ENCODE measurements at regions not wholly inside any gene's neighbourhood (a gene's known extent, or its start where the extent isn't known, plus 50 kb on each side); places are given as distances from the start of the nearest gene placed in this dataset.
"Not testable (repeated sequence)": the region's sequence is repeated elsewhere in the genome, so short reads cannot be mapped to it uniquely, and the experiment has no call there.

GRCh38 chr13:57909833-57910232, 278.3 kb downstream of the PCDH17 start:
- not testable (repeated sequence) for DNase-seq (ENCODE audit: low read depth)

GRCh38 chr13:57918086-57918485, 286.5 kb downstream of the PCDH17 start:
- peak; percentile 5 for DNase-seq (ENCODE audit: low read depth)

- DNase-seq (ENCODE audit: low read depth), result no peak
Measured at GRCh38 chr13:57918913-57919312, 287.4 kb downstream of the PCDH17 start.

- DNase-seq (ENCODE audit: low read depth), result peak; percentile 9
Measured at GRCh38 chr13:57925250-57925649, 293.7 kb downstream of the PCDH17 start.

GRCh38 chr13:57925751-57926150, 294.2 kb downstream of the PCDH17 start:
- DNase-seq (ENCODE audit: low read depth), result no peak

GRCh38 chr13:57932061-57932460, 300.5 kb downstream of the PCDH17 start:
- no peak for DNase-seq (ENCODE audit: low read depth)

- peak; percentile 64 for DNase-seq (ENCODE audit: low read depth)
Measured at GRCh38 chr13:57933606-57934005, 302.1 kb downstream of the PCDH17 start.

GRCh38 chr13:57935965-57936364, 304.4 kb downstream of the PCDH17 start:
- no peak for DNase-seq (ENCODE audit: low read depth)

- DNase-seq (ENCODE audit: low read depth), result peak; percentile 65
Measured at GRCh38 chr13:57946361-57946760, 314.8 kb downstream of the PCDH17 start.

- no peak for DNase-seq (ENCODE audit: low read depth)
Measured at GRCh38 chr13:57948884-57949283, 317.3 kb downstream of the PCDH17 start.

GRCh38 chr13:57969951-57970350, 338.4 kb downstream of the PCDH17 start:
- no peak for DNase-seq (ENCODE audit: low read depth)

- DNase-seq (ENCODE audit: low read depth), result no peak
Measured at GRCh38 chr13:57970404-57970803, 338.9 kb downstream of the PCDH17 start.

- DNase-seq (ENCODE audit: low read depth), result no peak
Measured at GRCh38 chr13:57982782-57983181, 351.2 kb downstream of the PCDH17 start.

GRCh38 chr13:57988276-57988675, 356.7 kb downstream of the PCDH17 start:
- no peak for DNase-seq (ENCODE audit: low read depth)

- DNase-seq (ENCODE audit: low read depth), result no peak
Measured at GRCh38 chr13:57991041-57991440, 359.5 kb downstream of the PCDH17 start.

- DNase-seq (ENCODE audit: low read depth), result peak; percentile 36
Measured at GRCh38 chr13:57992416-57992815, 360.9 kb downstream of the PCDH17 start.

GRCh38 chr13:57996717-57997116, 365.2 kb downstream of the PCDH17 start:
- DNase-seq (ENCODE audit: low read depth), result peak; percentile 41

- no peak for DNase-seq (ENCODE audit: low read depth)
Measured at GRCh38 chr13:58004751-58005150, 373.2 kb downstream of the PCDH17 start.

- no peak for DNase-seq (ENCODE audit: low read depth)
Measured at GRCh38 chr13:58018020-58018419, 386.5 kb downstream of the PCDH17 start.

- DNase-seq (ENCODE audit: low read depth), result no peak
Measured at GRCh38 chr13:58018865-58019264, 387.3 kb downstream of the PCDH17 start.

GRCh38 chr13:58024103-58024502, 392.6 kb downstream of the PCDH17 start:
- no peak for DNase-seq (ENCODE audit: low read depth)

- DNase-seq (ENCODE audit: low read depth), result no peak
Measured at GRCh38 chr13:58025821-58026220, 394.3 kb downstream of the PCDH17 start.

GRCh38 chr13:58032676-58033460, 401.3 kb downstream of the PCDH17 start:
- DNase-seq (ENCODE audit: low read depth), result no peak
